ENCODE measurements at regions not wholly inside any gene's neighbourhood (a gene's known extent, or its start where the extent isn't known, plus 50 kb on each side); places are given as distances from the start of the nearest gene placed in this dataset.
"Not testable (repeated sequence)": the region's sequence is repeated elsewhere in the genome, so short reads cannot be mapped to it uniquely, and the experiment has no call there.

- DNase-seq (ENCODE audit: low read depth) = no peak
These were observed 50.2 kb upstream of the SLC35C1 start for GRCh38 chr11:45754741-45755140.

GRCh38 chr11:45754261-45754709 is 50.7 kb upstream of the SLC35C1 start:
- DNase-seq (ENCODE audit: low read depth) = no peak

DNA sequence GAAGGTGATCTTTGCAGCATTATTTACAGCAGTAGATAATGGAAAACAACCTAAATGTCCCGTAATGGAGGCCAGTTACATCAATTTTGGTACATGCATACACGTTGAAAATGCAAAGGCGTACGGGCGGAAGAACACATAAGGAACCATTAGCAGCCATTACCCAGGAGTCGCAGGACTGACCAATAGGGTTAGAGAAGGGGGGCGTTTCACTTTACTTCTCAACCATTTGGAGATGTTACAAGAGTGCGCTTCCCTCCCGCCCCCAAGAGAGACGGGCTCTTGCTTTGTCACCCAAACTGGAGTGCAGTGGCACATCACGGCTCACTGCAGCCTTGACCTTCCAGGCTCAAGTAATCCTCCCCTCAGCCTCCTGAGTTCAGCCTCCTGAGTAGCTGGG is 52.8 kb upstream of the SLC35C1 start:
- DNase-seq (ENCODE audit: low read depth) = no peak

- DNase-seq (ENCODE audit: low read depth) = no peak
These were observed 53.5 kb upstream of the SLC35C1 start for GRCh38 chr11:45751430-45751829.

DNA sequence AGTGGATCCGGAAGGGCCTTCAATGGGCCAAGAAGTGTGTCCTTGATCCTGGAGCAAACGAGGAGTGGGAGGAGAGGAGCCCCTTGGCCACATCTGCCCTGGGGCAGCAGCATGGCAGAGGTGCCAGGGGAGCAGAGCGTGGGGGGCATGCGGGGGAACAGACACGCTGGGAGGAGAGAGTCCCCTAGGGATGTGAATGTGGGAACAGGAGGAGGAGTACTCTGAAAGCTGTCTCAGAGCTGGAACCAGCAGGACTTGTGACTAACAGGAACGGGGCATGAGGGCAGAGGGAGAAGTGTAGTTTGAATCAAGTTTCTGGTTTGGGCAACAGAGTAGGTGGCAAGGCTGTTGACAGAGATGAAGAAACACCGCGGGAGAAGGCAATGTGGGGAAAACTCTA is 54.5 kb upstream of the SLC35C1 start:
- DNase-seq (ENCODE audit: low read depth) = no peak

GRCh38 chr11:45748801-45749200 is 56.1 kb upstream of the SLC35C1 start:
- no peak for DNase-seq (ENCODE audit: low read depth)

DNA sequence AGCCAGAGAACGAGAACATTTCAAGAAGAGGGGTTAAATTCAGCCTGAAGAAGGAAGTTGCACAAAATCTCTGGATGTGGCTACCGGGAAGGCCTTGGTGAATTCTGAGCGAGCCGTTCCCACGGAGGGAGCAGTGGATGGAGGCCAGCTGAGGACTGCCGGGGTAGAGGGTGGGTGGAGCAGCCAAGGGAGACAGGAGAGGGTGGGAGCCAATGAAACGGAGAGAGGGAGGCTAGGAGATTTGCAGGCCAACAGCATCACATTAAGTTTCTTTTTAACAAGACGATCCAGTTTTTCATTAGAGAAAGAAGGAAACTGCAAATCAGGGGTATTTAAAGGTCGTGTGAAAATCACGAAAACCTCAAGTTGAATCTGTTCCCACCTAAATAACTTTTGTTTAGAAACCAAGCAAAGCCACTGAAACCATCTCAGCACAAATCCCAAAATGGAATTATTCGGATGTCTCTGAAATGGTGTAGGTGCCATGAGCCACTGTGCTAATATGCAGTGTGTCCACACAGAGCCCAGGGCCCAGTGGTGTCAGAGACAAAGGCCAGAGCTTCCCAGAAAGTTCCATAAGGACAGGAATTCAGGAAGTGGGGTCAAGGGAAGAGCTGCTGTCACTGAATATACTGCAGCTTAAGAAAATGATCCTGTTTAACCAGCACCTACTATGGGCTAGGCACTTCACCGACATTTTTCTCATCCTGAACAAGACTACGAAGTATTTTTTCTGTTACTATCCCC is 59.7 kb upstream of the SLC35C1 start:
- DNase-seq (ENCODE audit: low read depth) = no peak

DNA sequence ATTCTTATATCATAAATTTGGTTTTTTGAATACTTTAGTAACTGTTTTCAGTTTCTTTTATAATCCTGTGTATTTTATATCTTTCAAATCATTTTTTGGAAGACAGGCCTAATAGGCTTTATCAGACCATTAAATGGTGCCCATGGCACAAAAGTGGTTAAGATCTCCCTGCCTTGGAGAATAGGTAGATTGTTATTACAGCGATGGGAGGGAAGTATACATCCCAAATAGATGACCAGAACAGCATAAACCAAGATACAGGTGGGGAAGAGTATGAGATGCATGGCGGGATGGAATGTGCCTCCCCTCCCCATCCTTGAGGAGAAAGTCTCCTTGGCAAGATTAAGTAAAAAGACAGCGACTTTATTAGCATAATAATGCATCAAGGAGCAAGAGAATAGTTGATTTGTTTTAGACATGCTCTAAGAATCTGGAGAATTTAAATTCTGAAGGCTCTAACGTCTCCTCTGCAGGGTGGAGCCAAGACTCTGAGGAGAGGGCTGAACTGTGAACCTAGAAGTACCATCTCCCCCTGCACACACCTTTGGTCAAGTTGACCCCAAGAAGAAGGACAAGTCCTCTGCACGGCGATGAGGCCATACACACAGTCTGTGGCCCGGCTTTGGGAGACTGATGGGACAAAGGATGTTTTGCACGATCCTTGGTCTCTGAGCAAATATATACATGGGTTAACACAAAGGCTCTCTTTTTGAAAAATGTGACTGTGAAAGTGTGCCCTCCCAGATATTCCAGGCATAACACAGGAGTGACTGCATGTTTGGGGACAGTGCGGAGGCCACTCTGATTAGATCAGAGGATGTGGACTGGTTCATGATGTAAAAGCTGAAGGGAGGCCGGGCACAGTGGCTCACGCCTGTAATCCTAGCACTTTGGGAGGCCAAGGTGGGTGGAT is 61.1 kb upstream of the SLC35C1 start:
- DNase-seq (ENCODE audit: low read depth) = no peak

DNA sequence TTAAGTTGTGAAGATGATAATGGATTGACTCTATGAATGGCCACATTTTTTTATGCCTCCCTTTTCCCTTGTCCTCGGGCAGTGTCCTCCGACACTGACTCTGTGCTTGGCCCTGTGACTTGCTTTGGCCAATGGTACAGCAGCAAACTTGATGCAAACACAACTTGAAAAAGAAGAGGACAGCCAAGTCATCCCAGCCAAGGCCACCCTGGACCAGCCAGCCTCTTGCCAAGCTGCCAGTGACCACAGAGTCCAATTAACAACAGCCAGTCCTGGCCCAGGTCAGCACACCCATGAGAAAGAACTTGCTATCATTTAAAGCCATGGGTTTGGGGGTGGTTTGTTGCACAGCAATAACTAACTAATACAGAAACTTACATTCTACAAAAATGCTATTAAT is 63.4 kb upstream of the SLC35C1 start:
- DNase-seq (ENCODE audit: low read depth) = no peak

DNA sequence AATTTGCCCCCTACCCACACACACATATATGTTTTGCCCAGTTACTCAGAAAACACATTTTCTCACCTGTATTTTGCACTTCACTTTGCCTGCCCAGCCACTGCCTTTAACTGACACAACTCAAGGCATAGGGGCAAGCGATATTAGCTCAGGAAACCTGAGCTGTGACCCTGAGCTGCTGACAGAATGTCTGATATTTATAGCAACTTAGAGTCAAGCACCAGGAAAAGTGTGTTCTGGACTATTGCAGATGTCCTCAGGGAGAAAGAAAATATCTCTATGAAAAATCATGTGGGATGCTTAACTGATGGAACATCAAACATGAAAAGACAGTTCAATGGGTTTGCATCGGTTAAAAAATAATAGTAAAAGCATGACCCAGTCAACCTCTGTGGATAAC is 63.9 kb upstream of the SLC35C1 start:
- no peak for DNase-seq (ENCODE audit: low read depth)

DNA sequence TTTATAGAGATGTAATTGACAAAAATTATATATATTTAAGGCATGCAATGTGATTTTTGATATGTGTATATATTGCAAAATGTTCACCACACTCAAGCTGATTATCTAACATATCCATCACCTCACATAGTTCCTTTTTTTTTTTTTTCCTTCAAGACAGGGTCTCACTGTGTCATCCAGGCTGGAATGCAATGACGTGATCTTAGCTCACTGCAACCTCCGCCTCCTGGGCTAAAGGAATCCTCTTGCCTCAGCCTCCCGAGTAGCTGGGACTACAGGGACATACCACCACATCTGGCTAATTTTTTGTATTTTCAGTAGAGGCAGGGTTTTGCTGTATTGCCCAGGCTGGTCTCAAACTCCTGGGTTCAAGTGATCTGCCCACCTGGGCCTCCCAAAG is 65.1 kb upstream of the SLC35C1 start:
- no peak for DNase-seq (ENCODE audit: low read depth)

DNA sequence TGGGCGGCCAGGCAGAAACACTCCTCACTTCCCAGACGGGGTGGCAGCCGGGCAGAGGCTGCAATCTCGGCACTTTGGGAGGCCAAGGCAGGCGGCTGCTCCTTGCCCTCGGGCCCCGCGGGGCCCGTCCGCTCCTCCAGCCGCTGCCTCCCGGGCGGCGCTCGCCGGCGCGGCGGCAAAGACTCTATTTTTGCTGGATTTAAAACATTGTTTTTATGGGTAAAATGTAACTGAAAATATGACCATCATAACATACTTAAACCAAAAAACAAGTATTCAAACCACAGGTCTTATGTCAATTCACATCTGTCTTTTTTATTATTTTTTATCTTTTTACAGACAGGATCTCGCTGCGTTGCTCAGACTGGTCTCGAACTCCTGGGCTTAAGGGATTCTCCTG is 65.9 kb upstream of the SLC35C1 start:
- DNase-seq (ENCODE audit: low read depth) = not testable (repeated sequence)

GRCh38 chr11:45738194-45738593 is 66.8 kb upstream of the SLC35C1 start:
- not testable (repeated sequence) for DNase-seq (ENCODE audit: low read depth)

- peak; percentile 29 for DNase-seq (ENCODE audit: low read depth)
These were observed 67.9 kb upstream of the SLC35C1 start for GRCh38 chr11:45737056-45737455.

DNA sequence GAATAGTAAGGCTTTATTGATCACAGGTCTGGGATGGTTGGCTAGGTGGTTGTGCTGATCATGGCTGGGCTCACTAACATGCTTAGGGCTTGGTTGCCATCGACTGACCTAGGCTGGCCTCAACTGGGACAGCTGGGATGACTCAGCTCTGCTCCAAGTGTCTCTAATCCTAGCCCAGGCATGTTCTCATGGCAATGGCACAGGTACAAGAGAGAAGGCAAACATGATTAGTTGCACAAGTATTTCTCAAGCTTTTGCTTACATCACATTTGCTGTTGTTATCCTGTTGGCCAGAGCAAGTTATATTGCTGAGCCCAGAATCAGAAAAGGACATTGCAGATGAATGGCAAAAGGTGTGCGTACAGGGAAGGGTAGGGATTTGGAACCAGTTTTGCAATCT is 68.5 kb upstream of the SLC35C1 start:
- peak; percentile 59 for DNase-seq (ENCODE audit: low read depth)

GRCh38 chr11:45733176-45733575 is 67.8 kb upstream of the CHST1 start:
- DNase-seq (ENCODE audit: low read depth) = no peak

GRCh38 chr11:45732343-45732742 is 66.9 kb upstream of the CHST1 start:
- no peak for DNase-seq (ENCODE audit: low read depth)

GRCh38 chr11:45731171-45731570 is 65.7 kb upstream of the CHST1 start:
- not testable (repeated sequence) for DNase-seq (ENCODE audit: low read depth)

DNA sequence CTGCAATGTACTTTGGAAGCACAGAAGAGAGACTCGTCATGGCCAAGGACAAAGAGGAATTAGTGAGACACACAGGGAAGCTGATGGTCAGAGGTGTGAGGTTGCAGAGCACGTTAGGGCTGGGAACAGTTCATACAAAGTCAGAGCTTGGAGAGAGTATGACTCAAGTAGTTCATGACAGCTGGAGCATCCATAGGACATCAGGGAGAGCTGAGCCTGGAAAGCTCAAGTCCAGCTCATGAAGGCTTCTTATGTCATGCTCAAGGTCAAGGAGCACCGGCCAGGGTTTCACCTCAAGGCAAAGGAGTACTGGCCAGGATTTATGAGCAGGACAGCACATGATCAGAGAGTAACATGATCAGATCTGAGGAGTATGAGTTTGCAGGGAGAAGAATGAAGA is 64.6 kb upstream of the CHST1 start:
- peak; percentile 16 for DNase-seq (ENCODE audit: low read depth)

DNA sequence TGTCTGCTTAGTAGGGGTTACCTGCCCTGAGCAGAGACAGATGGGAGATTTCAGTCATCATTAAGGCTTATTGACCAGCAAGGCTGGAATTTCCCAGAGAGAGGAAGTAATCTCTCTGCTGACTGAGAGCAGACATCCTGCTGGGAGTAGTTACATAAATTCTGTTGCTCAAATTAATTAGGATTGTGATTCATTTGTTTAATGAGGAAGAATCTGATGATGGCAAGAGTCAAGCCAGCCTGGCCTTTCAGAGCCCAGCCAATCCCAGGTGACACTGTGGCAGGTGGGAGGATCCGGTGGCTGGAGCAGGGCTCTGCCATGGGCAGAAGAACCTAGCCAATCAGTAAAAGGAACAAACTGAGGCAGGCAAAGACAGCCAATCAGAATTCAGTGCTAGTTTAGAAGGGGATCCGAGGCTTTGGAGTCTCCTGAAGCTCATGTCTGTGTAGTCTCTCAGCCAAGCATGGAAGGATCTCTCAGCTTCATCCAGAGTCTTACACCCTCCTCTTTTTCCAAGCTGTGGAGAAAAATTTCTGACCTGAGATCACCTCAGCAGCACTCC is 61.2 kb upstream of the CHST1 start:
- DNase-seq (ENCODE audit: low read depth) = no peak

- DNase-seq (ENCODE audit: low read depth) = no peak
These were observed 60.5 kb upstream of the CHST1 start for GRCh38 chr11:45725776-45726492.

DNA sequence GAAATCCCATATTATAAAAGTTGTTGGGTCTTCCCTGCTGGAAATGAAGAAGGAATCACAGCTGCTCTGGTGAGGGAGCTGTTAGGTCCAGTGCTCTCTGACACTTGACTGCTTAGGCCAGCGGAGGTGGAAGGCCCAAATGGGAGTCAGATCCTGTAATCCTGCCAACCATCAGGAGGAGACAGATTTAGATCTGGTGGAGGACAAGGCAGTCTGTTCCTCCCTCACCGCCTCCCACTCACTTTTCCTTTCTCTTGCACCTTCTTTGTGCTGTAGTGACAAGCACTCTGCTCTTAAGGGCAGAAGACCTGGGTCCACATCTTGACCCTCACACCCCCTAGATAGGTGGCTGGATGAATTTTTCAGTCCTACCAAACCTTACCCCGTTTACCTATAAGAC is 59.7 kb upstream of the CHST1 start:
- DNase-seq (ENCODE audit: low read depth) = no peak

All from LHCN-M2 (cell line).